ENCODE measurements at regions not wholly inside any gene's neighbourhood (a gene's known extent, or its start where the extent isn't known, plus 50 kb on each side); places are given as distances from the start of the nearest gene placed in this dataset.

DNA sequence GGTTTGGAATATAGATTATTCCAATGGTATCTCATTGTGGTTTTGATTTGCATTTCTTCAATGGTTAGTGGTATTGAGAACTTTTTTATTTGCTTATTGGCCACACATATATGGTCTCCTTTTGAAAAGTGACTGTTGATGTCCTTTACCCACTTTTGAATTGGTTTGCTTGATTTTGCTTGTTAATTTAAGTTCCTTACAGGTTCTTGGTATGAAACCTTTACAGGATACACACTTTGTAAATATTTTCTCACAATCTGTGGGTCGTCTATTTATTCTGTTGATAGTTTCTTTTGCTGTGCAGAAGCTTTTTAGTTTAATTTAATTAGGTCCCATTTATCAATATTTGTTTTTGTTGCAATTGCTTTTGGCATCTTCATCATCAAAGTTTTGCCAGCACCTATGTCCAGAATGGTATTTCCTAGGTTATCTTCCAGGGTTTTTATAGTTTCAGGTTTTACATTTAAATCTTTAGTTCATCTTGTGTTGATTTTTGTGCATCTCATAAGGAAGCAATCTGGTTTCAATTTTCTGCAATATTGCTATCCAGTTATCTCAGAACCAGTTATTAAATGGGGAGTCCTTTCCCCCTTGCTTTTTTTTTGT, 475.7 kb upstream of the PABPC4L start:
- no peak for DNase-seq (ENCODE audit: low spot score)
- H3K4me3 ChIP-seq: no peak overlapping the region
- intact Hi-C loops (cut with DNase I): no loop called here
- no peaks in the 10 kb centered on the region for H3K9me3 ChIP-seq
- no peak overlapping the region for H3K27ac ChIP-seq
- TF ChIP-seq, protein P1, sequence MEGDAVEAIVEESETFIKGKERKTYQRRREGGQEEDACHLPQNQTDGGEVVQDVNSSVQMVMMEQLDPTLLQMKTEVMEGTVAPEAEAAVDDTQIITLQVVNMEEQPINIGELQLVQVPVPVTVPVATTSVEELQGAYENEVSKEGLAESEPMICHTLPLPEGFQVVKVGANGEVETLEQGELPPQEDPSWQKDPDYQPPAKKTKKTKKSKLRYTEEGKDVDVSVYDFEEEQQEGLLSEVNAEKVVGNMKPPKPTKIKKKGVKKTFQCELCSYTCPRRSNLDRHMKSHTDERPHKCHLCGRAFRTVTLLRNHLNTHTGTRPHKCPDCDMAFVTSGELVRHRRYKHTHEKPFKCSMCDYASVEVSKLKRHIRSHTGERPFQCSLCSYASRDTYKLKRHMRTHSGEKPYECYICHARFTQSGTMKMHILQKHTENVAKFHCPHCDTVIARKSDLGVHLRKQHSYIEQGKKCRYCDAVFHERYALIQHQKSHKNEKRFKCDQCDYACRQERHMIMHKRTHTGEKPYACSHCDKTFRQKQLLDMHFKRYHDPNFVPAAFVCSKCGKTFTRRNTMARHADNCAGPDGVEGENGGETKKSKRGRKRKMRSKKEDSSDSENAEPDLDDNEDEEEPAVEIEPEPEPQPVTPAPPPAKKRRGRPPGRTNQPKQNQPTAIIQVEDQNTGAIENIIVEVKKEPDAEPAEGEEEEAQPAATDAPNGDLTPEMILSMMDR (IDR thresholded peaks at IDR 0.05): no peak
- TF ChIP-seq POLR2AphosphoS5 (IDR thresholded peaks at IDR 0.05) (no peak), POLR2A (IDR thresholded peaks at IDR 0.05) (no peak)
- H3K36me3 ChIP-seq: no peaks in the 10 kb centered on the region
- no peaks in the 10 kb centered on the region for H3K4me1 ChIP-seq (replicated peaks)
- 46% methylated on average over 1 of the region's 1 CpG for WGBS
- H3K27me3 ChIP-seq (replicated peaks; ENCODE audit: insufficient read depth): no peaks in the 10 kb centered on the region

DNA sequence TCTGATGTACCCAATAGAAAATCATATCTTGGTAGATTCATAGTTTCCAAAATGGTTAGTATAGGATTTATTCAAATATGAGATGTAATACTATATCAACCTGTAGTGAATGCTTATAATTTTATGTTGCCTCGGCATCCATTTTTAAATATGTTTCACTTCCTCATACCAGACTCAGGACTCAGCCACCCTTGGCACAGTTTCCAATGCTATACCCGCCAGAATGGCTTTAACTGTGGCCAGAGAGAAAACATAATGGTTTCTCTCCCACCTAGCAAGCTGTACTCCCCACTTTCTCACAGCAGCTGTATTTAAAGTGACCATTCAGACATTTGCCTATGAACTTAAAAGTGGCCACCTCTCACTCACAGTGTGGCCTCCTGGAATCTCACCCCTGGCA, 466.6 kb upstream of the PABPC4L start:
- Histone ChIP-seq H3K9me3 (no peaks in the 10 kb centered on the region), H3K27me3 (replicated peaks; ENCODE audit: insufficient read depth) (no peaks in the 10 kb centered on the region), H3K4me3 (no peak overlapping the region), H3K36me3 (no peaks in the 10 kb centered on the region), H3K27ac (no peak overlapping the region), H3K4me1 (replicated peaks) (no peaks in the 10 kb centered on the region)
- intact Hi-C loops (cut with DNase I): no loop called here
- TF ChIP-seq POLR2AphosphoS5 (IDR thresholded peaks at IDR 0.05): no peak
- TF ChIP-seq, protein P1 (IDR thresholded peaks at IDR 0.05): no peak
- no peak for TF ChIP-seq POLR2A (IDR thresholded peaks at IDR 0.05)
- DNase-seq (ENCODE audit: low spot score): no peak
- WGBS: 85% methylated on average over 2 of the region's 2 CpGs

DNA sequence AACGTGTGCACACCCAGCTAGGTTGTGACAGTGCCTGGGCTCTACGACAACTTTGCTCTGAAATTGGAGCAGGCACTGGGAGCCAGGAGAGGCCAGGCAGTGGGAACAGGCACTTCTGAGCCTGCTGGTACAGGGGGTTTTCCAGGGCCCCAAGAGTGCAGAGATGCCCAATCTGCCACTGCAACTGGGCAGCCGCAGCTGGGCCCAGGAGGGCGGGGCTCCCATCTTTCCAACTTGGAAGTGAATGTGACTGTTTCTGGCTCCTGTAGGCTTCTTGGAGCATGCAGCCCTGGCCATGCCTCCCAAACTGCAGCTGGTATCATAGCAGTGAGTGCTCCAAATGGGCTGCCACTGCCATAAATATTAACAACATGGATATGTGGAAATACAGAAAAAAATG, 465.1 kb upstream of the PABPC4L start:
- DNase-seq (ENCODE audit: low spot score): no peak
- WGBS: 83% methylated on average over 3 of the region's 4 CpGs
- Histone ChIP-seq H3K4me1 (replicated peaks) (no peaks in the 10 kb centered on the region), H3K27me3 (replicated peaks; ENCODE audit: insufficient read depth) (no peaks in the 10 kb centered on the region), H3K27ac (no peak overlapping the region), H3K4me3 (no peak overlapping the region), H3K9me3 (no peaks in the 10 kb centered on the region), H3K36me3 (no peaks in the 10 kb centered on the region)
- intact Hi-C loops (cut with DNase I): no loop called here
- TF ChIP-seq POLR2A (IDR thresholded peaks at IDR 0.05): no peak
- no peak for TF ChIP-seq POLR2AphosphoS5 (IDR thresholded peaks at IDR 0.05)
- TF ChIP-seq, protein P1 (IDR thresholded peaks at IDR 0.05): no peak

DNA sequence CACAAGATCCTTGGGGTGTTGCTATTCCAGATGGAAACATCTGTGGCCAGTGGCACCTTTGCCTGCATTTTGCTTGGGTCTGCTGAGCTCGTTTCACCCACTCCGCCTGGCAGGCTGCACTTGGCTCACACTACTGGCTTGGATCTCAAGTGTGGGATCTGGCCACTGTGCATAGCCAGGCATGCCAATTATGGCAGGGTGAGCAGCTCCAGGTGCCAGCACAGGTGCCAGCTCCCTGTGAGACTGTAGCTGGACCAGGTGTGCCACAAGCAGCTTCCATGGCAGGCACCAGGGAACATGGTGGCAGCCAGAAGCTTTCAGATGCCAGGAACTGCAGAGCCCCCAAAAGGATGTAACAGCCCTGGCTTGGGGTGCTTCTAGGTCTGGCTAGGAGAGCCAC, 463.8 kb upstream of the PABPC4L start:
- DNase-seq (ENCODE audit: low spot score): no peak
- 48% methylated on average over 2 of the region's 2 CpGs for WGBS

DNA sequence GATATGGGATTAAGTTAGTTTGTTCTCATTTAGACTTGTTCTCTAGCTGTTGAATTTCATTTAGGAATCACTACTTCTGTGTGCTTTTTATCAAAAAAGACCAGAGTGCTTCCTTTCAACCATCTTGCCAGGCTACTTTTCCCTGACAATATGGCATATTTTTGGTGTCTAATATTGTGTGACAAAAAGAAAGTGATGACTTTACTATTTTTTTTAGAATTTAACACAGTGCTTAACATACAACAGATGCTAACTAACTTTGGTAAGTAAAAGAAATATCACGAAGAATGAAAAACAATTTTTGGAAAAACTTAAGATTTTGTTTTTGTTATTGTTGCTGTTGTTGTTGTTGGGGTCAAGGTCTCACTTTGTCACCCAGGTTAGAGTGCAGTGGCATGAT, 462.2 kb upstream of the PABPC4L start:
- Histone ChIP-seq H3K9me3 (no peaks in the 10 kb centered on the region), H3K27me3 (replicated peaks; ENCODE audit: insufficient read depth) (no peaks in the 10 kb centered on the region), H3K27ac (no peak overlapping the region), H3K4me1 (replicated peaks) (no peaks in the 10 kb centered on the region), H3K4me3 (no peak overlapping the region), H3K36me3 (no peaks in the 10 kb centered on the region)
- intact Hi-C loops (cut with DNase I): no loop called here
- 86% methylated on average over 1 of the region's 1 CpG for WGBS
- no peak for DNase-seq (ENCODE audit: low spot score)
- TF ChIP-seq, protein P1 (IDR thresholded peaks at IDR 0.05): no peak
- no peak for TF ChIP-seq POLR2A (IDR thresholded peaks at IDR 0.05)
- no peak for TF ChIP-seq POLR2AphosphoS5 (IDR thresholded peaks at IDR 0.05)

More for the DNA sequence above, 463.8 kb upstream of the PABPC4L start:
- Histone ChIP-seq H3K36me3 (no peaks in the 10 kb centered on the region), H3K27me3 (replicated peaks; ENCODE audit: insufficient read depth) (no peaks in the 10 kb centered on the region), H3K4me1 (replicated peaks) (no peaks in the 10 kb centered on the region), H3K9me3 (no peaks in the 10 kb centered on the region), H3K27ac (no peak overlapping the region), H3K4me3 (no peak overlapping the region)
- no peak for TF ChIP-seq POLR2A (IDR thresholded peaks at IDR 0.05)
- TF ChIP-seq, protein P1 (IDR thresholded peaks at IDR 0.05): no peak
- TF ChIP-seq POLR2AphosphoS5 (IDR thresholded peaks at IDR 0.05): no peak
- intact Hi-C loops (cut with DNase I): no loop called here

Data from prostate gland (tissue), 2 donors.